Right atrium auricular region (tissue), 2 donors: ENCODE measurements at regions not wholly inside any gene's neighbourhood (a gene's known extent, or its start where the extent isn't known, plus 50 kb on each side); places are given as distances from the start of the nearest gene placed in this dataset.

Experiments
- DNase-seq: peaks from one replicate; pipeline ENCODE4 v3.0.0-alpha.2; 2019; ENCODE audit warnings: low spot score
- H3K27ac ChIP-seq, 2 donors: fragments of 200-600 bp; sonication (generic); 1 replicate in 1 of 2; 2 replicates in 1 of 2; pipeline ENCODE4 v1.5.1; 2016 to 2019
- H3K27me3 ChIP-seq, 2 donors: fragments of 200-600 bp; sonication (generic); one replicate each; pipeline versions ENCODE4 v1.5.1 to v1.6.0; 2017 to 2019
- H3K36me3 ChIP-seq: fragments of 200-600 bp; sonication (generic); one replicate; pipeline ENCODE4 v1.5.1; 2016
- H3K4me1 ChIP-seq, 2 donors: fragments of 200-600 bp; sonication (generic); one replicate each; pipeline versions ENCODE4 v1.5.1 to v1.6.0; 2017 to 2019
- H3K4me3 ChIP-seq, 2 donors: fragments of 200-600 bp; sonication (generic); 1 replicate in 1 of 2; 2 replicates in 1 of 2; pipeline ENCODE4 v1.5.1; 2017 to 2019; ENCODE audit warnings: mild to moderate bottlenecking in 1 of 2, moderate library complexity in 1 of 2
- H3K9me3 ChIP-seq, 2 donors: fragments of 200-600 bp; sonication (generic); one replicate each; pipeline ENCODE4 v1.5.1; 2019
- TF ChIP-seq, protein P1 (sequence below), 2 donors: fragments of 200-600 bp; sonication (generic); IDR thresholded peaks; one replicate each; pipeline ENCODE4 v1.5.1; 2019; ENCODE audit warnings: antibody characterized with exemption in 2 of 2

DNA sequence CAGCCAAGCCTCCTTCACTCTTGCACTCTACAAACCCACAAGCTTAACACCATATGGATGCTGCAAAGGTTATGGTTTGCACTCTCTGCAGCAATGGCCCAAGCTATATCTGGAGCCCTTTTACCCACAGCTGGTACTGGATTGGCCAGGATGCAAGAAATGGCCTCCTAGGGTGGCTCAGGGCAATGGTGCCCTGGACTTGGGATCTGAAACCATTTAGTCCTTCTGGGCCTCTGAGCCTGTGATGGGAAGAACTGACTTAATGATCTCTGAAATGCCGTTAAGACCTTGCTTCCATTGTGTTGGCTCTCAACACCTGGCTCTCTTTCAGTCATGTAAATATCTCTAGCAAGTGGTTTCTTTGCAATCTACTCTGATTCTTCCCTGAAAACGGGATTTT, 626.0 kb downstream of the KCTD8 start:
- DNase-seq: no peak
- TF ChIP-seq, protein P1, sequence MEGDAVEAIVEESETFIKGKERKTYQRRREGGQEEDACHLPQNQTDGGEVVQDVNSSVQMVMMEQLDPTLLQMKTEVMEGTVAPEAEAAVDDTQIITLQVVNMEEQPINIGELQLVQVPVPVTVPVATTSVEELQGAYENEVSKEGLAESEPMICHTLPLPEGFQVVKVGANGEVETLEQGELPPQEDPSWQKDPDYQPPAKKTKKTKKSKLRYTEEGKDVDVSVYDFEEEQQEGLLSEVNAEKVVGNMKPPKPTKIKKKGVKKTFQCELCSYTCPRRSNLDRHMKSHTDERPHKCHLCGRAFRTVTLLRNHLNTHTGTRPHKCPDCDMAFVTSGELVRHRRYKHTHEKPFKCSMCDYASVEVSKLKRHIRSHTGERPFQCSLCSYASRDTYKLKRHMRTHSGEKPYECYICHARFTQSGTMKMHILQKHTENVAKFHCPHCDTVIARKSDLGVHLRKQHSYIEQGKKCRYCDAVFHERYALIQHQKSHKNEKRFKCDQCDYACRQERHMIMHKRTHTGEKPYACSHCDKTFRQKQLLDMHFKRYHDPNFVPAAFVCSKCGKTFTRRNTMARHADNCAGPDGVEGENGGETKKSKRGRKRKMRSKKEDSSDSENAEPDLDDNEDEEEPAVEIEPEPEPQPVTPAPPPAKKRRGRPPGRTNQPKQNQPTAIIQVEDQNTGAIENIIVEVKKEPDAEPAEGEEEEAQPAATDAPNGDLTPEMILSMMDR (IDR thresholded peaks at IDR 0.05): no peak
- Histone ChIP-seq H3K36me3 (no peaks in the 10 kb centered on the region), H3K27me3 (no peaks in the 10 kb centered on the region), H3K4me3 (no peak overlapping the region), H3K4me1 (no peaks in the 10 kb centered on the region), H3K9me3 (peaks cover 0 to 16% of the 10 kb centered on the region in 2 donors), H3K27ac (no peak overlapping the region)

DNA sequence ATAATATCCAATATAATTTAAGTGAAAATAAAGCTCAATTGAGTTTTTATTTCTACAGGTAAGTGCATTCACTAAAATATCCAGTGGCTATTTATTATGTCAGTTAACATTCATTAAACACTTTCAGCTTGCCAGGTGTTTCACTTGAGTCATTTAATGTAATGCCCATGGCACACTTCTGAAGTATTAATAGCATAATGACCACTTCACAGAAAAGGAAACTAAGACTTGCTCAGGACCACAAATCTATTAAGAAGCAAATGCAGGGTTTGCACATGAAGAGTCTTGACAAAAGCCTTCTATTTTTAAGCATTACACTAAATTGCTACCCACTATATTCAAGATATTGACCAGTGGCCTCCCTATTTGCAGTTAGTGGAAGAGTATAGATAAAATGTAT, 612.7 kb downstream of the KCTD8 start:
- H3K27ac ChIP-seq: no peak overlapping the region
- DNase-seq: no peak
- no peaks in the 10 kb centered on the region for H3K4me1 ChIP-seq
- no peak overlapping the region for H3K4me3 ChIP-seq
- no peaks in the 10 kb centered on the region for H3K27me3 ChIP-seq
- TF ChIP-seq, protein P1 (IDR thresholded peaks at IDR 0.05): no peak
- H3K36me3 ChIP-seq: no peaks in the 10 kb centered on the region
- no peaks in the 10 kb centered on the region for H3K9me3 ChIP-seq

GRCh38 chr4:43837171-43837570, 611.4 kb downstream of the KCTD8 start:
- TF ChIP-seq, protein P1 (IDR thresholded peaks at IDR 0.05): no peak
- no peaks in the 10 kb centered on the region for H3K27me3 ChIP-seq

GRCh38 chr4:43837604-43838003, 611.0 kb downstream of the KCTD8 start:
- no peaks in the 10 kb centered on the region for H3K36me3 ChIP-seq
- TF ChIP-seq, protein P1 (IDR thresholded peaks at IDR 0.05): no peak
- no peaks in the 10 kb centered on the region for H3K9me3 ChIP-seq
- no peak for DNase-seq
- no peaks in the 10 kb centered on the region for H3K4me1 ChIP-seq
- H3K27me3 ChIP-seq: no peaks in the 10 kb centered on the region
- no peak overlapping the region for H3K4me3 ChIP-seq
- no peak overlapping the region for H3K27ac ChIP-seq

More at GRCh38 chr4:43837171-43837570, 611.4 kb downstream of the KCTD8 start:
- no peaks in the 10 kb centered on the region for H3K9me3 ChIP-seq
- H3K27ac ChIP-seq: no peak overlapping the region
- H3K4me3 ChIP-seq: no peak overlapping the region
- no peaks in the 10 kb centered on the region for H3K4me1 ChIP-seq
- no peaks in the 10 kb centered on the region for H3K36me3 ChIP-seq
- no peak for DNase-seq

DNA sequence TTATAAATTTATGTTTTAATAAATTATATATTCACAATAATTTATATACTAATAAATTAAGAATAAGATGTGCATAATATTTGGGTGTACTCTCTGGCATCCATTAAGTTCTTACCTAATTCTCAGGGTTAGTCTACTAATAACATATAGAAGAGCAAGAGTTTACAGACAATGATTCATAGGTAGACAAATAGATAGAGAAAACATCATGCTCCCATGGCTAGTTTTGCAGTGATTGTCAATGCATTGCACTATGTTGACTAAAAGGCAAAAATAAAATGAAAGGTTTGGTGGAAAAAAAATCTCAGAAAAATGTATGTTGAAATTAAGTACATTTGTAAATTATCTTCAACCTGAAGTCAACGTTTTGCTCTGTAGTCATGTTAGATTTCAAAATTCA, 606.0 kb downstream of the KCTD8 start:
- Histone ChIP-seq H3K27me3 (no peaks in the 10 kb centered on the region), H3K9me3 (no peaks in the 10 kb centered on the region), H3K36me3 (no peaks in the 10 kb centered on the region), H3K27ac (no peak overlapping the region), H3K4me1 (no peaks in the 10 kb centered on the region), H3K4me3 (no peak overlapping the region)
- DNase-seq: no peak
- TF ChIP-seq, protein P1 (IDR thresholded peaks at IDR 0.05): no peak

DNA sequence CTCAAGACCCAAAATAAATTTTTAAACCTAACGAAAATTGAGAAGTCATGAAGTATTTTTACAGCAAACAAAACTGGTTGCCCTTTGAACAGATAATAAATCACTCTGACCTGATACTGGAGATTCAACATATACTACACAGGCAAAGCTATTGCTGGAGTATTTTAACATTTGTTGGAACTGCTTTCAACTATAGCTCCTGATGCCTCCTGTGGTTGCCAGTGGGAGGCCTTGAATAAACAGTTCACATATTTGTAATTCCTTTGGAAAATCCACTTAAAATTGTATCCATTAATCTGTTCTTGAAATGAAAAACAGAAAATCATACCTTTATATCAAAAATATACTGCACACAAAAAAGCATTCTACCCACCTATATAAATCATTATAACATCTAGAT, 605.1 kb downstream of the KCTD8 start:
- H3K9me3 ChIP-seq: no peaks in the 10 kb centered on the region
- no peak overlapping the region for H3K4me3 ChIP-seq
- H3K27me3 ChIP-seq: no peaks in the 10 kb centered on the region
- TF ChIP-seq, protein P1 (IDR thresholded peaks at IDR 0.05): no peak
- no peak overlapping the region for H3K27ac ChIP-seq
- H3K4me1 ChIP-seq: no peaks in the 10 kb centered on the region
- DNase-seq: no peak
- H3K36me3 ChIP-seq: no peaks in the 10 kb centered on the region
